Right renal pelvis (tissue), 4 donors: ENCODE measurements at regions not wholly inside any gene's neighbourhood (a gene's known extent, or its start where the extent isn't known, plus 50 kb on each side); places are given as distances from the start of the nearest gene placed in this dataset.

Experiments used
- DNase-seq, 4 donors: peaks; one replicate each; pipeline ENCODE4 v3.0.0-alpha.2; 2013; ENCODE audit warnings: low read depth in 4 of 4, low spot score in 3 of 4, missing footprints in 1 of 4

DNA sequence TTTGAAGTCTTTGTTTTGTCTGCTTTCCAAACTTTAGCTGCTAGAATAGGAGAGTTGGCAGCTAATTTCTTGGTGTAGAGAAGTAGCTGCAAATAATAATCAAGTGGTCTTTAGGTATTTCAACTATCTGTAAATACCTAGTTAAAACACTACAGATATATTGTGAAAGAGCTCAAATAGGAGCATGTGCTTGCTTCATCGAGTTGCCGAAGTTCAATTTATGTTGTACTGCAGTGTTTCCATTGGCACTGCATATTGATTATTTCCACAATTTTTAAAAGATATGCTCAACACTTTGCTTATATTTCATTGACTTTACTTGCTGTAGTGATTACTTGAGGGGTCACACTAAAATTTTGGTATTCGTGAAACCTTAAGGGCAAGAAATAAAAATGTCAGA lies 131.6 kb upstream of the BMP4 start:
- DNase-seq: no peak

DNA sequence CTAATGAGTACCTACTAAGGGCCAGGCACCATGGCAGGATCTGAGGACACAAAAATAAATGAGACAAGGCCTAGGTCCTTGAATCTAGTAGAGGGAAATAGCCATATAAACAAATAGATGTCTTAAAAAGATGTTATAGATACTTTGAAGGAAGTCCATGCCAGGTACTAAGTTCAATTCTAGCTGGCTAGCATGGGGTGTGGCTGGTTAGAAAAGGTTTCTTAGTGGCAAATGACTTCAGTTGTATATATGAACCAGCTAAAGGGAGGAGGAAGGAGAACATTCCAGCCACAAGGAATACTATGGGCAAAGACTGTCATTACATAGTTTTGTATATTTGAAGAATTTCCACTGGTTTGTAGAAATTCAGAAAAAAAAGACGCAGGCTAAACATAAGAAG lies 133.6 kb upstream of the BMP4 start:
- DNase-seq: no peak

DNA sequence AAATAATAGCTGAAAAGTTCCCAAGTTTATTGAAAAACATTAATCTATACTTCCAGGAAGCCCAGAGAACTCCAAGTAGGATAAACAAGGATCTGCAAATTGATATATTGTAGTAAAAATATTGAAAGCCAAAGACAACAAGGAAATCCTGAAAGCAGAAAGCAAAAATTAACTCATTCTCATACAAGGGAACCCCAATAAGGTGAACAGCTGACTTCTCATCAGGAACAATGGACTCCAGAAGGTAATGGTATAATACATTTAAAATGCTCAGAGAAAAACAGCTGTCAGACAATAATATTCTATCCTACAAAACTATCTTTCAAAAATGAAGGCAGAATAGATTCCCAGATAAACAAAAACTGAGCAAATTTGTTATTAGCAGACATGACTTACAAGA lies 138.1 kb upstream of the BMP4 start:
- DNase-seq: no peak

DNA sequence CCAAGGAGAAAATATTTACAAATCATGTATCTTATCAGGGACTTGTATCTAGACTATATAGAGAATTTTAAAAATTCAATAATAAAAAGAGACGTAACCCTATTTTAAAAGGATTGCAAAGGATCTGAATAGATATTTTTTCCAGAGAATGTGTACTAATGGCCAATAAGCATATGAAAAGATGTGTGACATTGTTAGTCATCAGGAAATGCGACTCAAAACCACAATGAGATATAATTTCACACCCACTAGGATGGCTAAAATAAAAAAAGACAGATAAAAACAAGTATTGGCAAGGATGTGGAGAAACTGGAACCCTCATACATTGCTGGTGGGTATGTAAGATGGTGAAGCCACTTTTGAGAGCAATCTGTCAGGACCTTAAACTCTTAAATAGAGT lies 141.9 kb upstream of the BMP4 start:
- DNase-seq: no peak

DNA sequence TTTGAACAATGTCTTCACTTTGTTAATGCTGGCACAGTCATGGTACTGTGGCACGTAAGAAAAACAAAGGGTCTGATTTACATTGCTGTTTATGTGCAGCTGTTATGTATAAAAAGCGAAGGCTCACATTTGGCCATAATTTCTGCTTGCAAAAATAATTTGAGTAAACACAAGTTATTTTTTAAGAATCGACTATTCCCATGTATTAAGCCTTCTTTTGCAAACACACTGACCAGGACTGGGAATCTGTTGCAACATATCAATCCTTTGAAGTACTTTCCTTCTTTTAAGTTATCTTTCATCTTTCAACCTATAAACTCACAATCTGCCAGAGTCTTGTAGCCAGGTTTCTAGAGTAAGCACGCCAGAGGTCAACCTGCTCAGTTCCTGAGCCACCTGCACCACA lies 145.4 kb upstream of the BMP4 start:
- no peak for DNase-seq

DNA sequence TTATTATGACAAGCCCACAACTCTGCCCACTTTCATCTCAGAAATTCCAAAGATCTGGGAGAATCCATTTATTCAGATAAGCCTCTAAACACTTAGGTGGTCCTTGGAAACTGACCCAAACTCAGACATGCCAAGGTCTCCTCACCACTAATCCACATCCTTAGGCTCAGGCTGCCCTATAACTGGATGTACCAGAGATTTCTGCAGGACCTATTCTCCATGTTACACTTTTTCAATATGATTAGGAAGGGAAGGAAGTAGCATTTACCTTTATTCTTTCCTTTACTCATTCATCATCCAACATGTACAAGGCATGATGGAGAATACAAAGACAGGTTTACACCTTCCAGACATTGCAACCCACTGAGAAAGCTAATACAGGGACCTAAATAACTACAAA lies 145.9 kb upstream of the BMP4 start:
- no peak for DNase-seq

DNA sequence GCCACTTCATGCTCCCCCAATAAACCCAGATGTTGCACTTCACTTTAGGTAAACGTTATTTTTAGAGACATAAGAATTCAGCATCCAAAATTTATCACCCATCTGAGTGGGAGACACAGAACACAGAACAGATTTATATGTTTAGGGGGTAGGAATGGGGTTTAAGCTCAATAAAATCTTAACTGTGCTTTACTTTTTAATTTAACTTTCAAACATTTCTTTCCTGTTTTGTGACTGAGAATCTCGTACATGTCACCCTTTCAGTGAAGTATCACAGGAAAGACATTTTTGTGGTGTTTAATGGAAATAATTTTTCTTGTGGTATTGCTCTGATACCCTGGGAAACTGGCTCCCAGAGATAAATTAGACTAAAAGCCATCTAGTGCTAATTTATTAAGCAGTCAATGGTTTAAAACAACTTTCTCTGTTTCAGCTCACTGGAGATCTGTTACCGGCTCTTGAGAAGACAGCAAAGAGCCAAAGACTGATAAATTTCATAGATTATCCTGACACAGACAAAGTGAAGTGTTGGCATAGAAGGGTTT lies 148.0 kb upstream of the BMP4 start:
- DNase-seq: no peak

DNA sequence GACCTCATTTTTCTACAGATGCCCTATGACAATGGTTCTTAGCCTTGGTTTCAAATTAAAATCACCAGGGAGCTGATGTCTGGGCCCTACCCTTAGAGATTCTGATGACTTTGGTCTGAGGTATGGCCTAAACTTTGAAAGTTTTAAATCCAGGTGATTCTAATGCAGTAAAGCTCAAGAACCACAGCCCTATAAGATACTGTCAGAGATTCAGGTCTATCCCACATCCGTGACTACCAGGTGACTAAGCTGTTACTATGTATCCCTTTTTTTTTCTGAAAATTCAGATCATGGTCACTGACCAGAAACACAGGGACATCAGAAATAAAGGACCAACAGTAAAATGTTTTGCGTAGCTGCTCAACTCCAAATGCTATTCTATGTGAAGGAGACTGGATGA lies 148.8 kb upstream of the BMP4 start:
- DNase-seq: no peak

DNA sequence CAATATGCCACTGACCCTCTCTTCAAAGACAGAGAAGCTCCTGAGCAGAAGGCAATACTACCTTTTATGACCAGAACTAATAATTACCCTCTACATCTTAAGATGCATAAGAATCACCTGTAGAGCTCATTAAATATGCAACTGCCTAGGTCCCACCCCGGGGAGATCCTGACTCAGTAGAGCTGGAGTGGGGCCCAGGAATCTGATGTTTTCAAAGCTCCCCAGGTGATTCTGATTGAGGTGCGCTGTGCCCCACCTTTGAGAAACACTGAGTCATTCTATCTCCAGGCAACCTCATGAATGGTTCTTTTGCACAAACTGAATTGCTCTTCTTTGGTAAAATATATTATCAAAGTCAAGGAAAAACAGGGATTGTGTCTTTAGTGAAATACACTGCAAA lies 149.3 kb upstream of the BMP4 start:
- no peak for DNase-seq

DNA sequence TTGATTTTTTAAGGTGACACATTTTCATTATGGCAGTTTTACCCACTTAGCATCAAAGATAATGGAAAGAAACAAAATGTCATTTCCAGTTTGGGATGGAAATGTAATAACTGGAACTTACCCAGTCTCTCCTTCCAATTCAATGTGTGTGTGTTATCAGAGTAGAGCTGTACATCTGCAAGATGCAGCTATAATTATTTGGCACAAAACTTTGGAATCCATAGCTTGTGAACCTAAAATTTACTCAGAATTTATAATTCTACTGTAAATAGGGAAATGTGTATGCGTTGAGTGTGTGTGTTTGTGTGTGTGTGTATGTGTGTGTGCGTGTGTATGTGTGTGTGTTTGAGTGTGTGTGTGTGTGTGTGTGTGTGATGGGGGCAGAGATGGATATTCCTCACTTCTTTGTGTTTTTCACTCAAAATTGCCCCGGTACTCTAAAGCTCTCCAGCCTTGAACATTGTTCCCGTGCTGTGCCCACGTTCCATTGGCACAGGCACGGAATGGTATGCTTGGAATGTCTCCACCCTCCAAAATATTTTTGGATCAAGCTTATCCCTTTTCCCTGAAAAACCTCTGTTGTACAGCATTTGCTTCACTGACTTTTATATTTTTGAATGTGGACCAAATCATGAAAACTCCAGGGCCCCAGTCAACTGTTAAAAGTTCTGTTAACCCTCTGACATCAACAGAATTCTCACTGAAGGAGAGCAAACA lies 150.2 kb upstream of the BMP4 start:
- no peak for DNase-seq

DNA sequence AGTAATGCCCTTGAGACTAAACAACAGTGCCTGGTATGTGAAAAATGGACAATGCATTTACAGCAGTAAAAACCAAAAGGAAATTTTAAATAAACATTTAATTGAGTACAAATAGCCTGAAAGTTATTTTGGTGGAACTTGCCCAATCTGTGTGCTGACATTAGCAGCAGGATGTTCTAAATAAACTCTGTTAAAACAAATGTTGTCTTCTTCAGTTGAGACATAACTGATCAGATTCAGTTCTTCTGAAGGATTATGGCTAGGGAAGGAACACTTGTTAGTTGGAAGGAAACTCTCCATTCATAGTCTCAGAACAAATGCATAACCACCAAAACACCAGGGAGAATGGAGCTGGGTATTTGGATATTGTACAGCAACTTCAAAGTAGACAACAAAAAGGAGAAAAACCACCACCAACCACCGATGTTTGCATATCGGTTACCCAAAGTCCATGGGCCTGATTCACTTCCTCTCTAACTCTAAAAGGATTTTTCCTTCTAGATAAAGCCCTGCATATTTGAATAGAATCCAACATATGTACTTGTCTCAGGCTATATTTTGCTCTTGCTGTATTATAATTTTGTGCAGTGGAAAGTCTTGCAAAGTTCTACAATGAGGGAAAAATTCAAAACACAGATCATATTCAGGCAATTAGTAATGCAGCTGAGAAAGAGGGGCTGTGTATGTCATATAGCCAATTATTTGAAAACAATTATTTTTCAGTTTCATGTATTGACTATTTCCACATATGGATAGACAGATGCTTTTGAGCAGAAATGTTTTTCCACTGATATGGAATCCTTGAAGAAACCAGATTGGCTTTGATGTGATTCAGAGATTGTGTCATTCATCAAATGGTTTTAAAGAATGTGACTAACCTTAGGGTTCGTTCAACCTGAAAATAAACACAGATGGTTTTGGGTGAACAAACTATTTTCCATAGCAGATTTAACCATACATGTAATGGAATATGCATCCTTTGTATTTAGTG lies 152.2 kb upstream of the BMP4 start:
- DNase-seq: no peak

DNA sequence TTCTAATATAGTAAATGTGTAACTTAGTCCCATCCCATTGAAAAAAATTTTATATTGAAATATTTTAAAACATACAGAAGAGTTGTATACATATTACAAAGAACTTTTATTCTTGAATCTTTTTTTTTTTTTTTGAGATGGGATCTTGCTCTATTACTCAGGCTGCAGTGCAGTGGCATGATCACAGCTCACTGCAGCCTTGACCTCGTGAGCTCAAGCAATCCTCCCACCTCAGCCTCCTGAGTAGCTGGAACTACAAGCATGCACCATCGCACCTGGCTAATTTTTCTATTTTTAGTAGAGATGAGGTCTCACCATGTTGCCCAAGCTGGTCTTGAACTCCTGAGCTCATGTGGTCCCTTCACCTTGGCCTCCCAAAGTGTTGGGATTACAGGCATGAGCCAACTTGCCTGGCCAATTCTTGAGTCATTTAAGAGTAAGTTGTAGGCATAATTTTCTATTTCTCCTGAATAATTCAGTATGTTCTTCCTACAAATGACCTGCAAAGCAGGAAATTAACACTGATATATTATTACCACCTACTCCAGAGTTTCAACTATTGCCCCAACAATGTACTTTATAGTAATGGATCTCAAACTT lies 153.0 kb upstream of the BMP4 start:
- no peak for DNase-seq

DNA sequence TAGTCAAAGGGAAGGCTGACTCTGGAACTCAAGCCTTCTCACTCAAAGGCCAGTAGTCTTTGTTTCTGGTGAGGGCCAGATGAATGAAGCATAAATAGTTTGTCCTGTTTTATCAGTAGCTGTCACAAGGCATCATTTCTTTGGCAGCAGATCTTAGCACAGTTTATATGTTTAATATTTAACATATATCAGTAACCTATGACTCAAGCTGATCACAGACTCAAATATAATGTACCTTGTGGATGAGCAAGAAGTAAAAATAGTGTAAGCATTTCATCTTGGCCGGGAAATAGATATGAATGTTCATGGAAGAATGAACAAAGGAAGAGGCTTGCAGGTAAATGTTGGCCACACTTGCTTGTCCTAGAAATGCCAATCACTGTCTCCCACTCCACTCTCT lies 158.3 kb upstream of the BMP4 start:
- DNase-seq: no peak

DNA sequence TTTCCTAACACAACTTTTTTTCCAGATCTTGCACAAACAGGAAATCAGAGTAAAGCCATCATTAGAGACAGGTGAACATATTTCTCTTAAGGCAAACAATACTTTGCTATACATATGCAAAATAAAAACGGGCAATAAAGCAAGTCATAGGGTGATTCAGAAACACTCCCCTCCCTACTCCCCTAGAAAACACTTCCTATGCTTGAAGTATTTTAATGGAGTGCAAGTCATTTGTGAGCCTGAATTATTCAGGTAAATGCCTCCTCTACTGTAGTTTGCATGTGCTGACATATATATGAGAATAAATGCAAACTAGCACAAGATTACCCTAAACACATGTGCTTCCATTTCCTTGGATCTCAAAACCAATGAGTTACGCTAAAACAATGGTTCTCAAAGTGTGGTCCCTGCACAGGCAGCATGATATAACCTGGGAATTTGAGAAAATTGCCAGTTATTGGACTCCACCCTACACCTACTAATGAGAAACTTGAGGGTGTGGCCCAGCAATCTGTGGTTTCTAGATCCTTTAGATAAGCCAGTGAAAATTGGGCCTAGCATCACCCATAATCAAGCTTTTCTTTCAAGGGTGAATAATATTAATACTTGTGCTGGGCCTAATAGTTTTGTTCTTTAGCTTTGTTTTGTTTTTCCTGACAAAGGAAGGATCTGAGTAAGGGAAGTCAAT lies 159.7 kb upstream of the BMP4 start:
- no peak for DNase-seq

DNA sequence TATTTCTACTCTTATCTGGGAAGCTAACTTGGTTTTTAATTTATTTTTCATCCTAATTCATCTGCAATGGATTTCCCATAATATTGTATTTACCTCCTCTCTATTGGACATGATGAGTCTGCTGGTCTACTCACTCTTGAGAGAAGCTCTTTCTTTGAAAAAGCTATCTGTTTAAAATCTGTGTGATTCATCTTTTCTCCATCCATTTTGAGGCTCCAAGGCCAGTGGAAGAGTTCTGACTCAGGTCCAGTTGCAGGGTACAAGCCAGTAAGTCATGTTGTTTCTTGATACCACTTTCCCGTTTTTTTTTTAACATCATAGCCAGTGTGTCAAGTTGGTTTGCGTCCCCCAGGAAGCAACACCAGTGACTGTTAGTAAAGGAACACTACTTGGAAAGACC lies 160.3 kb upstream of the BMP4 start:
- no peak for DNase-seq

DNA sequence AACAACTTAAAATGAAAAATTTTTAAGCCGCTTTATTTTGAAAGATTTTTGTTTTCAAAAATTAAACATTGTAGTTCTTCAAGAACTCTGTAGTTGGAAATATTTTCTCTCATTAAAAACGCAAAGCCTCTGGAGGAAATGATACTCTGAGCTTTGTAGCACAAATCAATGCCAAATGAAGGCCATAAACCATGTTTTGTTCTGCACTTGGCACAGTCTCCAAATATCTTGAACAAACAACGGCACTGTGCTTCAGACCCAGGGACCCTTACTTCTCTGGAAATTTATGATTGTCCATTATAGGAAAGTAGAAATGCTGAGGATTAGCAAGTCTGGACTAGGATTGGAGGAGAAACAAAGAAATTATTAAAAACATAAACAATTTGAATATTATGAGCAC lies 160.8 kb upstream of the BMP4 start:
- DNase-seq: no peak

DNA sequence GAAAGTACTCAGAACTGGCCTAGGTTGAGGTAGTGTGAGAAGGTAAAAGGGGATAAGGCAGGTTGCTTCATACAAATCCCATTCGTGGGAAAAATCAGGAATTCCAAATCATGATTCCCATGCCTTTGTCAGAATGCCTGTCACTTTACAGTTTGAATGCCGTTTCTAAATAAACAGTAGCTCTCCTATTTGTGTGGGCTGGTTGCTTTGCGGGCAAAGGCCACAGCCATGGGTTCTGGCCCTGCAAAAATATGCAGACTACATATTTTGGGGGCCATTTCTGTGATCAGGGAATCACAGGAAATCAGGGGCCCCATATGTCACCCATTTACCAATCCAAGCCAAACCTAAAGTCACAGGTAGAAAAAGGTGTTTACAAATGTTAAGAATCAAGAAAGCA lies 161.3 kb upstream of the BMP4 start:
- DNase-seq: no peak

DNA sequence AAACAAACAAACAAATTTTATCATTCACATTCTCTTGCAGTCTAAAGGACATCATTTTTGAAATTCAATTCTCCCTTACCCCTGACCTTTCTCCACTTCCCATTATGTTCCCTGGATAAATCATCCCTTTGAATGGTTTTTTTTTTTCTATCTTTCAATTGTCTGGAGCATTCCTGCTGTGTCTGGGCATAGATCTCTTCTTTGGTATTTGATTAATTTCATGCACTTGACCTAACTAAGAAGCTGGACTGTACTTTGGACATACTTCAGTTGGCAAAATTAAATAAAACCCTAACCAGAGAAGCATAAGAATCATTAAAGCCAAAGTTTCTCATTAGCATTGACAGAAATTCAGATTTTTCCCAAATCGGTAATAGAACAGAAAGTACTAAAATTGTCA lies 163.6 kb upstream of the BMP4 start:
- DNase-seq: no peak

DNA sequence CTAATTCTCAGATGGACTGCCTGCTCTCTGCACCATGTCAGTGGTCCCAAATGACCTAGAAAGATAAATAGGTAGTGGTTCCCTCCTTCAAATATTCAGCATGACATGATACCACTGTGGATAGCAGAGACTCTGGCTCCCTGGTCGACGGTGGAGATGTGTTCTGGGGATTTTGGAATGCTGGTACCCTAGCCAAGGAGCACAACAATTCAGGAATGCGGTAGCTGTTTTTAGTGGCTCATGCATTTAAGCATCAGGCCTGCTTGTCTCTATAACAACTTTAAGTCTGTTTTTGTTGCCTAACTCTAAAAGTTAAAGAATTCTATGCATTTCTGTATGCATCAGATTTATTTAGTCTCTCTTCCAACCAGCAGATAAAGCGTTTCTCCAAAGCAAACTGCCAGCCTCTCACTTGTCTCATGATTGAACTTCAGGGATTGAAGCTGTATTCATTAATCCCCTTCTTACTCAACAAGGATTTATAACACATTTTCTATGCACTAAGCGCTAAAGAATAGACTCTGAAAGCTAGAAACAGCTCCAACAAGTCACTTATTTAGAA lies 164.9 kb upstream of the BMP4 start:
- no peak for DNase-seq

DNA sequence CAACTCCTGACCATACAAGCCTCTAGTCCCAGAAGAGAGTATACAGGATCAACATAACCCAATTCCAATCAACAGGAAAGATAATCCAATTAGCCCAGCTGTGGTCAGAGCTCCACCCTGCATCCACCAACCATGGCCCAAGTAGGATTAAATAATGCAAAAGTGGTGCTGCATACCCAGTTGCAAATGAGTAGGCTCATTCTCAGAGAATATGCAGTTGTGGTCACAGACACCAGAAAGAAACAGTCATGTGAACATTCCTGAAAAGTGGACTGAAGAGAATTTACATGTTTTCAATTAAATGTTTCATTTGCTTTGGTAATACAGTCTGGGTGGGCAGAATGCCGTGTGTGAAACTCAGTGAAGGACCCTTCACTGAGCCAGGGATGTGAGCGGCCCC lies 167.2 kb upstream of the BMP4 start:
- DNase-seq: no peak

DNA sequence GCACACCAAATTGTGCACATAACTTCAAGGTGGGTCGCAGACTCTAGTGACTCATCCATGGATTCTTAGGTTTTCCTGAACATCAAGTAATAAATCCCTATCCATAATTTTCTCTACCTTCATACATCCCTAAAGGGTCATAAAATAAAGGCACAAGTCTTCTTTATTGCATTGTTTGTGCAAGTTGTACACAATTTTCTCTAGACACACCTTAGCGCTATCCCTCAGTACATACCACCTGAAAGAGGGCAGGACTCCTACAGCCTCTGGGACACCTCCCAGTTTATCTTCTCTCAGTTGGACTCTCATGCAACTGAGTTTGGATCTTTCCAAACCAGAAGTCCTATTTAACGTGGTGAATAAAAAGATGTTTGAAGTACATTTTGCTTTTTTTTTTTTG lies 168.5 kb upstream of the BMP4 start:
- DNase-seq: no peak
